ENCODE measurements at regions not wholly inside any gene's neighbourhood (a gene's known extent, or its start where the extent isn't known, plus 50 kb on each side); places are given as distances from the start of the nearest gene placed in this dataset.
"Not testable (repeated sequence)": the region's sequence is repeated elsewhere in the genome, so short reads cannot be mapped to it uniquely, and the experiment has no call there.

DNA sequence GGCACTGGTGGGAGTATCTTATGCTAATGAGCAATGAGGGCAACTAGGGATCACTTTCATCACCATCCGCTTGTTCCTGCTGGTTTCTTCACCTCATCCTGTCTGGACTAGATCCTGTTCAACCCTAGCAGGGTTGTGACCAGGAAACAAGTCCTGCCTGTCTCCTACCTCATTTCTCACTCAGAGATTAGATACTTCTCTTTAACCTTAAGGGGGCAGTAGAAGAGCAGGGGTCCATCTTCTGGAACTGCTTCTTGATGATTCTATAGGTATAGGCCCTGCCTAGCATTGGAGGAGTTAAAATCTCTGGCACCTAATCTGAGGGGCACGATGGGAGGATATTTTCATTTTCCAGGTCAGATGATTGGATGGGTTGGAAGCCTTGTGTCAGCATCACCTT, 415.5 kb downstream of the TGIF2LX start:
- not testable (repeated sequence) for H3K4me3 ChIP-seq (replicated peaks; ENCODE audit: low read depth, low read length); DNase-seq (ENCODE audit: low read depth)

DNA sequence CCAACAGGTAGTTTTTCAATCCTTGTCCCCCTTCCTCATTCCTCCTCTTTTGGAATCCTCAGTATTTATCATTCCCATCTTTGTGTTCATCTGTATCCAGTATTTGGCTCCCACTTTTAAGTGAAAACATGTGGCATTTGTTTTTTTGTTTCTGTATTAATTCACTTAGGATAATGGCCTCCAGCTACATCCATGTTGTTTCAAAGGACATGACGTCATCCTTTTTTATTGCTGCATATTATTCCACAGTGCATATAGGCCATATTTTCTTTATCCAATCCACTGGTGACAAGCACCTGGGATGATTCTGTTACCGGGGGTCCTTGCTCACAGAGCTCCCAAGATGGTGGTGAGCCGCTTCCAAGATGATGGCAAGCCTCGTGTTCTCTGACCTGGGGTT, 447.9 kb downstream of the TGIF2LX start:
- DNase-seq (ENCODE audit: low read depth); H3K4me3 ChIP-seq (replicated peaks; ENCODE audit: low read depth, low read length): not testable (repeated sequence)

DNA sequence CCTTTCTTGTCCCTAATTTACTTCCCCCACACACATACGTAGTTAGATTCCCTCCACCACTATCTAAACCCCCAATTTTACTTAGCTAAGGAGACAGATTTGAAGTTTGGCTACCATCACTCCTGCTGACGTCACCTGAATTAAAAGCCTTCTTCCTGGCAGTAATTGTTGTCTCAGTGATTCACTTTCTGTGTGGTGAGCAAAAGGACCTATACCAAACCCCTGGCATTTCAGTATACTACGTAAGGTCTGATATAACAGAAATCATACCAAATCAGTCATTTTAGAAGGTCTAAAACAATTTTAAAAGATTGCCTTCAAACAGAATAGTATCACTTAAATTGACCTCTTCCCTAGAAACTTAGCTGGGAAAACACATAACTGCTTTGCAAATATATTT, 476.3 kb downstream of the TGIF2LX start:
- DNase-seq (ENCODE audit: low read depth); H3K4me3 ChIP-seq (replicated peaks; ENCODE audit: low read depth, low read length): not testable (repeated sequence)

DNA sequence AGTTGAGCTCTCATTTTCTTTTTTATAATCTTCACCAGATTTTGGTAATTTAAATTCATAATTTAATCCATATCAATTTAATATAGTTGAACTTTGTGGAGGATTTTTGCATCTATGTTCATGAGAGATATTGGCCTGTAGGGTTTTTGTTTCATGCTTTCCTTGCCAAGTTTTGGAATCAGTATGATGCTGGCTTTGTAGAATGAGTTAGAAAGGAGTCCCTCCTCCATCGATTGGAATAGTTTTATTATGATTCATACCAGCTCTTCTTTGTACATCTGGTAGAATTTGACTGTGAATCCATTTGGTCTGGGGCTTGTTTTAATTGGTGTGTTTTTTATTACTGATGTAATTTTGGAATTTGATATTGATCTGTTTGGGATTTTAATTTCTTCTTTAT, 480.5 kb downstream of the TGIF2LX start:
- not testable (repeated sequence) for H3K4me3 ChIP-seq (replicated peaks; ENCODE audit: low read depth, low read length); DNase-seq (ENCODE audit: low read depth)

DNA sequence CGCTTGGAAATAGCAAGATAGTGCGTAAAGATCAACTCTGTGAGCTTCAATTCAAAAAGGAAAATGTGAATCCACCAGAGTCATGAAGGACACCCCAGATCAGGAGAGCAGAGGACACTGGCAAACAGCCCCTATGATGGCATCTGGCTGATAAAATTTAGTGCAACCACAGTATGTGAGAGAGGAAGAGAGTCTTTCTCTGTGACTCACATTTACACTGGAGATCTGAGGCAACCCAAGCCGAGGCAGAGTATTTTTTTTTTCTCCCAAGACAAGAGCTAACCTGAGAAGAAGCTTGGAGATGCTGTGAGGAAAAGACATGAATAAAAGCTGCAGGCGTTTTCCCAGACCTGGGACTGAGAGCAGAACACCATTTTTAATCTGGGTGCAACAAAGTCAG, 482.2 kb downstream of the TGIF2LX start:
- not testable (repeated sequence) for H3K4me3 ChIP-seq (replicated peaks; ENCODE audit: low read depth, low read length); DNase-seq (ENCODE audit: low read depth)

DNA sequence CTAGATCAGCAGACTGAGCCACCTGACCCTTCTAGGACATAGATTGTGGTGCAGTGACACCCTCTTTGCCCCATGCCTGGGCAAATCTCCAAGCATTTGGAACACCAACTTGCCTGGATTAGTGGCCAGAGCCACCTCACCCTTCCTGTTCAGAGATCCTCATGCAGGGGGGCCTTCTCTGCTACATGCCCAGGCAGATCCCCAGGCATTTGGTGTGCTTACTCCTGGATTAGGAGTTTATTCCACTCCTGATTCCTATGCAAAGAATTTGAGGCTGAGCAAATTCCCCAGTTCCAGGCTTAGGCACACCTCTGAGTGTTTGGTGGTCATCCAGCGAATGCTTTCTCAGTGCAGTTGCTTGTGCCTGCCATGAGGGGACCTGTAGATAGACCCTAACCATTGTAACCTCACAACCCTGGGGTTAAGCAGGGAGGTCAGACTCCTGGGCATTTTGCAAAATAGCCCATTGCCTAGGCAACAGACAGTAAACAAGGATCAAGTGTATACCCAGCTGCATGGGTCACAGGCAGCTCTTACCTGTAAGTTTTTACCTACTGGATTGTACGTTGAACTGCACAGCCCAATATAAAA, 483.2 kb downstream of the TGIF2LX start:
- DNase-seq (ENCODE audit: low read depth); H3K4me3 ChIP-seq (replicated peaks; ENCODE audit: low read depth, low read length): not testable (repeated sequence)

DNA sequence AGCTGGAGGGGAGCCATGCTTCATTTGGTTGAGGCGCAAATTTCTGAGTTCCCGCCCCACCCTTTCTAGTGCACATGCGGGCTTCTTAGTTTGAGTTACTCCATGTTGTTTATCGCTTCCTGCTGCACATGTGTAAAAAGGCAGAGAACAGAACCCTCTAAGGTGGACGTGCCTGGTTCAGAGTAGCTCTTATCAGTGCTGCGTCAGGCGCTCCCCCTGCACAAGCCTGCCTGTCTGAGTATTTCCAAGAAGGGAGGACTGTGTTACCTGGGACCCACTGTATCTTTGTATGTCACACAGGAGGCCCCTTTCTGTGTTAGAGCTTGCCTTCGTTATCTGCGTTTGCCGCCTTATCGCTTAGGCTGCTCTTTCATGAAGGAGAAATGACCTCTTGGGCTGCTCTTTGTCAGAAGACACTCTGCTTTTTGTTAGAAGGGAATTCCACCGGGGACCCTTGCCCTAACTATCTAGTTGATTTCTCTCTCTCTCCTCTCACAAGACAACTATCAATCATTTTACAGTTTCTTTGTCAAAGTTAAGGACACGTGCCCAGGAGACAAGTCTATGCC, 532.1 kb downstream of the TGIF2LX start:
- not testable (repeated sequence) for H3K4me3 ChIP-seq (replicated peaks; ENCODE audit: low read depth, low read length); DNase-seq (ENCODE audit: low read depth)

DNA sequence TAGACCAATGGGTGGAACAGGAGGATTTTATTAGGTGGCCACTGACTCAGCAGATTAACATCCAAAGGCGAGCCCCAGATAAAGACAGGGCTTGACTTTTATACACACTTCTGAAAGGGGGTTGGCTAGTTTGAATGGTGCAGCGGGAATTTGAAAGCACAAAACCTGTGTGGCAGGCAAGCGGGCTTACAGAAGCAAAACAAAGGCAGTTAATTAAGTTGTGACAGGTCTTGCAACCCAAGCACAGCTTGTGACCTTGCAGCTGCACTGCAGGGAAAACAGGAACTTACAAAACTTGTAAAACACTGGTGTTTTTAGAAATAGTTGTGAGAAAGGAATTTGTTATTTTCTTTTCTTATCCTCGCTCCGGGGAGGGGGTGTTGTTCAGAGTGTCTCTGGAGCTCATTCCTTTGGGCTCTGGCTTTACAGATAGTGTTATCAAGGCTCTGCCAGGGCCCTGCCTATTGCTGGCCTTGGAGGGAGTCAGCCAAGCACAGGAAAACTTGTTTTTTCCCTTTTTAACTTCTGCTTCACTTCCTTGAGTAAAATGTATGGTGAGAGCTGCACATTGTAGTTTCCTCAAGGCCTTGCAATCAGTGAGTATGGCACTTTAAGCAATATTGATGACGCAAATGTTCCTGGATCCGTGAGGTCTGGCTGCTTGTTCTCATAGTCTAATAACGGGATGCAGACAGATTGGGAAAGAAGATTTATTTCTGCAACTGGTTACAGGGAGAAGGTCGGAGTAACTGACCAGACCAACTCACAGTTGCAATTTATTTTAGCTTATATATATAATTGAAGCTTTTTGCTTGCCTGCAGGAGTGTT, 536.6 kb downstream of the TGIF2LX start:
- DNase-seq (ENCODE audit: low read depth), result peak; percentile 7
- not testable (repeated sequence) for H3K4me3 ChIP-seq (replicated peaks; ENCODE audit: low read depth, low read length)

DNA sequence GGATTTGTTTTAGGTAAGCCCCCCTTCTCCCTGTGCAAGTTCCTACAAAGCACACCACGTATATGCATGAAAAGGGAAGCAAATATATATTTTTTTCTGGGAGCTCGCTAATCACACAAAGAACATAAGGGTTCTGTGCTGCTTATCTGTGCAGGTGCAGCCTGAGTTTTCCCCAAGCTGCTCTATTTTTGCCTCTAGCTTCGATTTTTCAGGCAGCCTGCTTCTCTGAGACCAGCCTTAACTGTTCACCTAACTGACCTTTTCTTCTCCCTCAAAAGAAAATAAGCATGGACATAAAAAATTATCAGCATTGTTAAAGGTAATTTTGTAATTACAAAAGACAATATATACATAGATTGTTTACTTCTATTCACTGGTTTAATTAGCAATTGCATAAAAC, 552.7 kb downstream of the TGIF2LX start:
- not testable (repeated sequence) for DNase-seq (ENCODE audit: low read depth); H3K4me3 ChIP-seq (replicated peaks; ENCODE audit: low read depth, low read length)

DNA sequence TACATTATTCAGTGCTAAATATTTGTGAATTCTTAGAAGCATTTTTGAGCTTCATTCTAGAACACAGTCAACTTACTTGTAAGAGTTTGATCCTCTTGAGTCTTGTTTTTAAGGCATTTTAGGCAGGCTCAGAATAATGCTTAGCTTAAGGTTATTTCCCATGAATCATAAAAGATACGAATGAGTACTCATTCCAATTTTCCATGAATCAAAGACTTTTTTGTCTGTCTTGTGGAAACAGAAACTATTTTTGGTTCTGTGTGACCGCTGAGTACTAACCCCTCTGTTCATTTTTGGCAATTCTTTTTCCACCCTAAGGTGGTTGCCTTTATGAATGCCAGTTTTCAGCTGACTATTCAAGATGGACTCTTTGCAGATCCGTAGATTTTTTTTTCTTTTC, 563.7 kb downstream of the TGIF2LX start:
- not testable (repeated sequence) for H3K4me3 ChIP-seq (replicated peaks; ENCODE audit: low read depth, low read length); DNase-seq (ENCODE audit: low read depth)

DNA sequence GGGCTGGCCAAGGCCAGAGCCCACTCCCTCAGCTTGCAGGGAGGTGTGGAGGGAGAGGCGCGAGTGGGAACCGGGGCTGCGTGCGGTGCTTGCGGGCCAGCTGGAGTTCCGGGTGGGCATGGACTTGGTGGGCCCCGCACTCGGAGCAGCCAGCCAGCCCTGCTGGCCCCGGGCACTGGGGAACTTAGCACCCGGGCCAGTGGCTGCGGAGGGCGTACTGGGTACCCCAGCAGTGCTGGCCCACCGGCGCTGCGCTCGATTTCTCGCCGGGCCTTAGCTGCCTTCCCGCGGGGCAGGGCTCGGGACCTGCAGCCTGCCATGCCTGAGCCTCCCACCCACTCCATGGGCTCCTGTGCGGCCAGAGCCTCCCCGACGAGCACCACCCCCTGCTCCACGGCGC, 599.6 kb downstream of the TGIF2LX start:
- DNase-seq (ENCODE audit: low read depth); H3K4me3 ChIP-seq (replicated peaks; ENCODE audit: low read depth, low read length): not testable (repeated sequence)

DNA sequence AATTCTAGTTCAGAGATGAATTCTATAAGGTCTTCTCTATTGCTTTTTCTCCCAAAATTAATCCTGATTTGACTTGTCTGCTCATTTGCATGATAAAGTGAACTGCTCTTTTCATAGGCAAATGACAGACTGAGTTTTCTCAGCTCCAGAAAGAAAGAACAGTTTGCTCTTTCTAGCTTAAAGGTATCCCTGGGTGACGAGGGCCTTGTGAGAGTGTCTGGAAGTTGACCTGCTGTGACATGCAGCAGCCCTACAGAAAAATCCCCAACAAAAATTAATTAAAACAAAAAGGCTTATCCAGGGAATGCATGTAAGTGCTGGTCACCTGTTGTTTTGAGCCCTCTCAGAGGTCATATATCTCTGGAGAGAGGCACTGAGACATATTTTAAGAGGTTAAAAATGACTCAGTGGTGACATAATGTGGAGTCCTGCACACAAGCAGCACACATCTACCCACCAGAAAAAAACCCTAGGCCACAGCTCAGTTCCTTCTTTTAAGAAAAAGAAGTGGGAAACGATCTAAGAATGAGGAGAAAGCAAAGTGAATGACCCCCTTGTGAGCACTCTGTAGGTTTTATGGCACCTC, 602.8 kb downstream of the TGIF2LX start:
- not testable (repeated sequence) for DNase-seq (ENCODE audit: low read depth); H3K4me3 ChIP-seq (replicated peaks; ENCODE audit: low read depth, low read length)

Measured in fibroblast of pulmonary artery (primary cell).